ENCODE measurements at regions not wholly inside any gene's neighbourhood (a gene's known extent, or its start where the extent isn't known, plus 50 kb on each side); places are given as distances from the start of the nearest gene placed in this dataset.

- no peak for DNase-seq
- H3K27ac Mint-ChIP-seq, result no peak overlapping the region
- peaks cover 21 to 55% of the 10 kb centered on the region in 2 donors for H3K27me3 Mint-ChIP-seq
- H3K4me3 Mint-ChIP-seq, result no peak overlapping the region
- no peaks in the 10 kb centered on the region for H3K4me1 Mint-ChIP-seq (ENCODE audit: low read depth in 2 of 2)
- no peaks in the 10 kb centered on the region for H3K36me3 Mint-ChIP-seq (ENCODE audit: insufficient read depth)
- no peaks in the 10 kb centered on the region for H3K9me3 Mint-ChIP-seq
- no peak for ATAC-seq (replicated peaks)
Observed at GRCh38 chr11:70739811-70740487, 341.6 kb downstream of the CTTN start.

DNA sequence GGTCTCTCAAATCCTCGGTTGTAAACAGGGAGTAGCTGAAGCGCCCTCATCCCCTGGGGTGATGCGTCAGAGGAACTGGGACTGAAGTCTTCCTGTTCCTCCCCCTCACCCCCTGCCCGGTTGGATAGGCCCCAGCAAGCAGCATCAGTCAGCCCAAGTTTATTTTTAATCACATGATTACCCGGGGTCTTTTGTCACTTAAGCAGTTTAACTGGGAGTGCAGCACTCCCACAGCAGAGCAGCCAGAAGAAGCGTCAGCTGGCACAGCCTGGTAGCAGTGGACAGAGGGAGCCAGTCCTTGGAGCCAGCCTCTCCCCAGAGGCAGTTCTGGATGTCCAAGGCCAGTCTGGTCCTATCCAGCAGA is 342.1 kb downstream of the CTTN start:
- ATAC-seq (replicated peaks), result no peak
- Mint-ChIP-seq H3K36me3 (ENCODE audit: insufficient read depth) (no peaks in the 10 kb centered on the region), H3K9me3 (no peaks in the 10 kb centered on the region), H3K4me1 (ENCODE audit: low read depth in 2 of 2) (no peaks in the 10 kb centered on the region), H3K27me3 (peaks cover 26 to 59% of the 10 kb centered on the region in 2 donors), H3K4me3 (no peak overlapping the region), H3K27ac (no peak overlapping the region)
- no peak for DNase-seq

- H3K4me3 Mint-ChIP-seq, result no peak overlapping the region
- ATAC-seq (replicated peaks), result no peak
Observed at GRCh38 chr11:70741085-70741484, 342.8 kb downstream of the CTTN start.

DNA sequence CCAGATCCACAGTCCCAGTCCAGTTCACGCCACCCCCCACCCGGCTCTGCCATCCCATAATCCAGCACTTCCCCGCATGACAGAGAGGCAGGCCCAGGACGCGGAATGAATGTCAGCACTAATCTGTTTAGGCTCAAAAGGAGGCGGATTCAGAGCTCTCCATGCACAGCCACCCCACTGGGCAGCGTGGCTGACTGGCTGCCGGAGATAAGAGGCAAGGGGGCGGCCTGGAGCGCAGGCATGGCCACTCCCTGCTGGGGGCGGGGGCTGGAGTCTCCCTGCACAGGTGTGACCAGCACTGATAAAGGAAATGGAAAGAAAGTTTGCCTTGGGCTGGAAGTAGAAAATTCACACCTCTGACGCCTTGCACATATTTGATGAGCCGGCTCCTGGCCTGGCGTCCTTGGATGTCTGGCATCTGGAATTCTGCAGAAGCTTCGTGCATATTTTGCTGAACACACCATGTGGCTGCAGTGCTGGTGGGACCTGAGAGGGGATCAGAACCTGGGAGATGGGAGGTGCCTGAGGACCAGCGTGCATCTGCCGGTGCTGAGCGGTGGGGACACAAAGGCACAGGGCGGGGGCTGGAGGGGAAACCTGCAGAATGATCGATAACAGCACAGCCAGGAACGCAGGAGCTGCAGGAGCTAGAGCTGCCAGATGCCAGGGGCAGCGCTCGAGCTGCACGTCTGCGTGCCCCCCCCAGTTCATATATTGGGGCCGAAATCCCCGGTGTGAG is 344.4 kb downstream of the CTTN start:
- Mint-ChIP-seq H3K27ac (no peak overlapping the region), H3K36me3 (ENCODE audit: insufficient read depth) (no peaks in the 10 kb centered on the region), H3K4me1 (ENCODE audit: low read depth in 2 of 2) (no peaks in the 10 kb centered on the region), H3K27me3 (peaks cover 22 to 64% of the 10 kb centered on the region in 2 donors), H3K9me3 (no peaks in the 10 kb centered on the region), H3K4me3 (no peak overlapping the region)
- ATAC-seq (replicated peaks) (no peak), DNase-seq (no peak)

More at GRCh38 chr11:70741085-70741484, 342.8 kb downstream of the CTTN start:
- H3K36me3 Mint-ChIP-seq (ENCODE audit: insufficient read depth), result no peaks in the 10 kb centered on the region
- H3K27me3 Mint-ChIP-seq, result peaks cover 22 to 59% of the 10 kb centered on the region in 2 donors
- H3K4me1 Mint-ChIP-seq (ENCODE audit: low read depth in 2 of 2), result no peaks in the 10 kb centered on the region
- no peak for DNase-seq
- H3K9me3 Mint-ChIP-seq, result no peaks in the 10 kb centered on the region
- H3K27ac Mint-ChIP-seq, result no peak overlapping the region

DNA sequence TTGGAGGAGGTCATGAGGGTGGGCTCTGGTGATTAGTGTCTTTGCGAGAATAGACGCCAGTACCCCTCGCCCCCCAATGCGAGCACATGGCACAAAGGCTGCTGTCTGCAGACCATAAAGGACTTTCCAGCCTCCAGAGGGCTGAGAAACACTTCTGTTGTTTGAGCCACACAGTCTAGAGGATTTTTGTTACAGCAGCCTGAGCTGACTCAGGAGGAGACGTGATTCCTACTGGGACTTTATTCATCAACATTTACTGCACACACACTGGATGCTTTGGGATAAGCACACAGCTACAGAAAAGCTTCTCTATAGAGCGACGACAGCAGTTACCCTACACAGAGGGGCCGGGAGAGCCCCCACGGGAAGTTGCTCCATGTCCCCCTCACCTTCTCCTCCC is 345.0 kb downstream of the CTTN start:
- no peak overlapping the region for H3K27ac Mint-ChIP-seq
- peaks cover 22 to 69% of the 10 kb centered on the region in 2 donors for H3K27me3 Mint-ChIP-seq
- no peaks in the 10 kb centered on the region for H3K36me3 Mint-ChIP-seq (ENCODE audit: insufficient read depth)
- no peak for DNase-seq
- no peaks in the 10 kb centered on the region for H3K4me1 Mint-ChIP-seq (ENCODE audit: low read depth in 2 of 2)
- no peaks in the 10 kb centered on the region for H3K9me3 Mint-ChIP-seq
- ATAC-seq (replicated peaks), result no peak
- no peak overlapping the region for H3K4me3 Mint-ChIP-seq

GRCh38 chr11:70743941-70744351 is 345.6 kb downstream of the CTTN start:
- Mint-ChIP-seq H3K27me3 (peaks cover 27 to 75% of the 10 kb centered on the region in 2 donors), H3K4me1 (ENCODE audit: low read depth in 2 of 2) (no peaks in the 10 kb centered on the region), H3K9me3 (no peaks in the 10 kb centered on the region), H3K4me3 (no peak overlapping the region), H3K36me3 (ENCODE audit: insufficient read depth) (no peaks in the 10 kb centered on the region), H3K27ac (no peak overlapping the region)
- no peak for ATAC-seq (replicated peaks)
- no peak for DNase-seq

DNA sequence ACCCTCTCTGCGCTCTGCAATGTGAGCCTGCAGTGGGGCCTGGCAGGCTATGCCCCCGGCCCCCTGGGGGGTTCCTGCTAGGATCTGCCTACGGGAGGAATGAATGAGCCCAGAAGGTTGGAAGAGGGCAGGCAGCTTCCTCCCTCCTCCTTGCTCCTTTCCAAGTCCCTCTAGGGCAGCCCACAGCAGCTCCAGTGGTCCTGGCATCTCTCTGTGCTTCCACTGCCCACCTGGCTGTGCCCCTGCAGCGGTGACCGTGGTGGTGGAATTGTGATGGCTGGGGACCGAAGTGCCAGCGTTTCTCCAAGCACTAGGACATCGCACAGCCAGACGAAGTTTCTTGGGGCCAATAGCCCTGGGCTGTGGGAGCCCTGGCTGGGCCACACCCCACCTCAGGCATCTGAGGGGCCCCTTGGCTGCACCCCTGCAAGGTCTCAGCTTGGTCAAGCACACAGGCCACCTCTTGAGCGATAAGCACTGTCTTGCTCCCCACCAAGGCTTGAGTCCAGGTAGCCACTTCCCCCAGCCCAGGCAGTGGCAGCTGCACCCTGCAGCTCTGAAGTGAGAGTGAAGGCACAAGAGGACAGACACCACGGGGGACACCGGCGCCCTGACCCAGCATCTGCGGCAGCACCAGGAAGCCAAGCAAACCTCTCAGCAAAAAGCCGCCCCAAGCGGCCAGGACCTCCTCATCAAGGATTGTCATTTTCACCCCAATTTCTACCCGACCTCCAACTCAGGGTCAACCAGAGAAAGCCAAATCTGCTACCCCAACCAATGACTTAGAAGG is 346.3 kb downstream of the CTTN start:
- H3K27me3 Mint-ChIP-seq, result peaks cover 28 to 70% of the 10 kb centered on the region in 2 donors
- no peak for ATAC-seq (replicated peaks)
- no peak for DNase-seq
- H3K27ac Mint-ChIP-seq, result no peak overlapping the region
- no peaks in the 10 kb centered on the region for H3K9me3 Mint-ChIP-seq
- no peaks in the 10 kb centered on the region for H3K36me3 Mint-ChIP-seq (ENCODE audit: insufficient read depth)
- no peak overlapping the region for H3K4me3 Mint-ChIP-seq
- no peaks in the 10 kb centered on the region for H3K4me1 Mint-ChIP-seq (ENCODE audit: low read depth in 2 of 2)

DNA sequence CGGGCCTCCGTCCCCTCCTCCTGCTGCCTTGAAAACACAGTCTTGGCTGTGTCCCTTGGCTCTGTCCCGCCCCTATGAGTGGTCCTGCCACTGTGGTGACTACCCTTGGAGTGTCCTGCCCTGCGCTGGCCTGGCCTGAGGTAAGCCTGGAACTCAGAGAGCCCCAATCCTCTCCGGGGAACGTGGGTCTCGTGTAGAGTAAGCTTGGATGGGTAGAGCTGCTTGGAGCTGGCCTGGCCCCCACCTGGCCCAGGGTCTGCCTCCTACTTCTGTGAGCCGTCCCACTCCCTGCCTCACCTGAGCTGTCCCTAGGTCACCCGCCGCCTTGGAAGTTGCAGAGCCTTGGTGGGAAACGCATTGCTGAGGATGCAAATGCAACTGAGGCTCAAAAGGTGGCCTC is 347.1 kb downstream of the CTTN start:
- Mint-ChIP-seq H3K9me3 (peaks cover 0 to 3% of the 10 kb centered on the region in 2 donors), H3K27ac (no peak overlapping the region), H3K4me1 (ENCODE audit: low read depth in 2 of 2) (no peaks in the 10 kb centered on the region), H3K36me3 (ENCODE audit: insufficient read depth) (no peaks in the 10 kb centered on the region), H3K4me3 (no peak overlapping the region), H3K27me3 (peaks cover 28 to 70% of the 10 kb centered on the region in 2 donors)
- no peak for ATAC-seq (replicated peaks)
- DNase-seq, result no peak

DNA sequence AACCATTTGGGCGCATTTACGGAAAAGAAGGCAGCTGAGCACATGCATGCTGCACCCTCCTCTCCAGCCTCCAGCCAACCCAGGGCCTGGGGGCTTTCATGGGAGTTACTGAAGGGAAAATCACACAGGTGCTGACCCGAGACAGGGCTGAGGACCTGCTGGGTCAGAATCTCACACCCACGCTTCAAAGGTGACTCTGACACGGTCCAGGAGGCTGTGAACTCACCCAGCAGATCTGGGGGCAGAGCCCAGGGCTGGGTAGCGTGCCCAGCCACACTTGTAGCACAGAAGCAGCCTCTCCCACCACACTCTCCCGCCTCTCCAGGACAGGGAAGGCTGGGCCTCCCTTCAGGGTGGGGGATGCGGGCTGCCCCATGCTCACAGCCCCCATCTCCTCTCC is 347.6 kb downstream of the CTTN start:
- no peaks in the 10 kb centered on the region for H3K36me3 Mint-ChIP-seq (ENCODE audit: insufficient read depth)
- no peaks in the 10 kb centered on the region for H3K4me1 Mint-ChIP-seq (ENCODE audit: low read depth in 2 of 2)
- DNase-seq (no peak), ATAC-seq (replicated peaks) (no peak)
- H3K4me3 Mint-ChIP-seq, result no peak overlapping the region
- peaks cover 28 to 70% of the 10 kb centered on the region in 2 donors for H3K27me3 Mint-ChIP-seq
- H3K9me3 Mint-ChIP-seq, result peaks cover 0 to 8% of the 10 kb centered on the region in 2 donors
- no peak overlapping the region for H3K27ac Mint-ChIP-seq

GRCh38 chr11:70746351-70746750 is 348.0 kb downstream of the CTTN start:
- Mint-ChIP-seq H3K27me3 (peaks cover 28 to 70% of the 10 kb centered on the region in 2 donors), H3K36me3 (ENCODE audit: insufficient read depth) (no peaks in the 10 kb centered on the region), H3K4me1 (ENCODE audit: low read depth in 2 of 2) (no peaks in the 10 kb centered on the region), H3K9me3 (peaks cover 0 to 12% of the 10 kb centered on the region in 2 donors), H3K4me3 (no peak overlapping the region), H3K27ac (no peak overlapping the region)
- ATAC-seq (replicated peaks), result no peak
- DNase-seq, result no peak

GRCh38 chr11:70747285-70747684 is 349.0 kb downstream of the CTTN start:
- Mint-ChIP-seq H3K36me3 (ENCODE audit: insufficient read depth) (no peaks in the 10 kb centered on the region), H3K4me1 (ENCODE audit: low read depth in 2 of 2) (no peaks in the 10 kb centered on the region), H3K27me3 (peaks cover 27 to 60% of the 10 kb centered on the region in 2 donors), H3K4me3 (no peak overlapping the region), H3K9me3 (peaks cover 0 to 12% of the 10 kb centered on the region in 2 donors), H3K27ac (no peak overlapping the region)
- DNase-seq (no peak), ATAC-seq (replicated peaks) (no peak)

GRCh38 chr11:70747921-70748320 is 349.6 kb downstream of the CTTN start:
- no peak overlapping the region for H3K4me3 Mint-ChIP-seq
- DNase-seq, result no peak
- peaks cover 20 to 54% of the 10 kb centered on the region in 2 donors for H3K27me3 Mint-ChIP-seq
- no peak overlapping the region for H3K27ac Mint-ChIP-seq
- H3K36me3 Mint-ChIP-seq (ENCODE audit: insufficient read depth), result no peaks in the 10 kb centered on the region
- no peaks in the 10 kb centered on the region for H3K4me1 Mint-ChIP-seq (ENCODE audit: low read depth in 2 of 2)
- no peak for ATAC-seq (replicated peaks)
- peaks cover 0 to 12% of the 10 kb centered on the region in 2 donors for H3K9me3 Mint-ChIP-seq

DNA sequence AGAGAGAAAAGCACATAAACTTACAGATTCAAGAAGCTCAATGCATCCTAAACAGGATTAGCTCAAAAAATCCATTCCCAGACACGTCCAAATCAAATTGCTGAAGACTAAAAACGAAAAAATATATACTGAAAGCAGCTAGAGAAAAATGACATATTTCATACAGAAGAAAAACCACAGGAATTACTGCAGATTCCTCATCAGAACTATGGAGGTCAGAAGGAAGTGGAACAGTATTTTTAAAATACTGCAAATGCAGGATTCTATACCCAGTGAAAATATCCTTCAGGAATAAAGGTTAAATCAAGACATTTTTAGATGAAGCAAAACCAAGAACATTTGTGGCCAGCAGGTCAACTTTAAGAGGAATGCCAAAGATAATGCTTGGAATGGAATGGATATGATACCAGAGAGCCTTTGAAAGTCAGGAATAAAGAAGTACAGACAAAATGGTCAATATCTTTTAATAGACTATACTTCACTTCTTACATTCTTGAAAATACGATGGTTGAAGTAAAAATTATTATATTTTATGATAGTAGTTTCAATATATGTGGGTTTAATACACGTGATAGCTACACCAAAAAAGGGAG is 352.9 kb downstream of the CTTN start:
- H3K27ac Mint-ChIP-seq, result no peak overlapping the region
- H3K36me3 Mint-ChIP-seq (ENCODE audit: insufficient read depth), result no peaks in the 10 kb centered on the region
- peaks cover 0 to 4% of the 10 kb centered on the region in 2 donors for H3K4me1 Mint-ChIP-seq (ENCODE audit: low read depth in 2 of 2)
- peaks cover 0 to 12% of the 10 kb centered on the region in 2 donors for H3K9me3 Mint-ChIP-seq
- H3K4me3 Mint-ChIP-seq, result no peak overlapping the region
- ATAC-seq (replicated peaks) (no peak), DNase-seq (no peak)
- H3K27me3 Mint-ChIP-seq, result peaks cover 11 to 42% of the 10 kb centered on the region in 2 donors

Measured in effector memory CD8-positive, alpha-beta T cell (primary cell).